HepG2 (cell line): ENCODE measurements at regions not wholly inside any gene's neighbourhood (a gene's known extent, or its start where the extent isn't known, plus 50 kb on each side); places are given as distances from the start of the nearest gene placed in this dataset.

Experiments used
- ATAC-seq: fragments of 200-7000 bp; cut with Tn5 transposase; 3 replicates; pipeline ENCODE4 v1.9.1; 2020; ENCODE audit warnings: mild to moderate bottlenecking, moderate library complexity
- BruUV-seq: library from RNA; stranded (reverse); fragments of 400-500 nt; replicated peaks from 2 replicates; lab custom pipeline; 2021; lab: Mats Ljungman, UMichigan
- CTCF ChIA-PET: fragments of 300-600 bp; formaldehyde crosslinking; extraction: SDS; loops from one replicate; lab custom pipeline; 2021; ENCODE audit warnings: low total read pairs, inconsistent platforms, low intra/inter-chr PET ratio; lab: Yijun Ruan, JAX
- POLR2A ChIA-PET: fragments of 350-600 bp; sonication (Branson Sonifier 250); formaldehyde crosslinking; loops from one replicate; lab custom pipeline; 2020; ENCODE audit warnings: antibody characterized with exemption, inconsistent platforms; lab: Yijun Ruan, JAX
- DNase-seq: peaks from one replicate; pipeline ENCODE4 v3.0.0-alpha.2; 2015; ENCODE audit warnings: low spot score
- FAIRE-seq: peaks from 3 replicates; lab custom pipeline; 2011; peaks lifted over from hg19 to GRCh38; lab: Jason Lieb, UNC
- H2AFZ ChIP-seq: one replicate; pipeline ENCODE4 v1.6.1; 2011; ENCODE audit warnings: low read length, inconsistent platforms
- H3K27ac ChIP-seq: fragments of 300-600 bp; 3 replicates; pipeline ENCODE4 v1.8.0; 2011; ENCODE audit warnings: mixed run types, mild to moderate bottlenecking, mixed read lengths, low read length, inconsistent platforms; ENCODE audit not compliant: insufficient read depth; ENCODE audit errors: extremely low read length
- H3K27me3 ChIP-seq, 2 experiments: fragments of 200-600 bp in 1 of 2; 2 replicates in 1 of 2; 3 replicates in 1 of 2; pipeline versions ENCODE4 v1.6.0 to v1.8.0; 2011; ENCODE audit warnings: low read length in 2 of 2, mild to moderate bottlenecking in 2 of 2, moderate library complexity in 2 of 2, inconsistent platforms in 1 of 2; ENCODE audit not compliant: insufficient read depth in 2 of 2, control insufficient read depth in 1 of 2
- H3K36me3 ChIP-seq, 2 experiments: fragments of 200-600 bp in 1 of 2; replicated peaks in 1 of 2; 2 replicates in 1 of 2; 3 replicates in 1 of 2; pipeline versions ENCODE4 v1.5.1 to v1.8.0; 2011; ENCODE audit warnings: low read length in 2 of 2, inconsistent platforms in 1 of 2; ENCODE audit not compliant: insufficient read depth in 2 of 2, control insufficient read depth in 1 of 2
- H3K4me1 ChIP-seq: 2 replicates; pipeline ENCODE4 v1.5.1; 2012; ENCODE audit warnings: low read length, inconsistent platforms; ENCODE audit not compliant: insufficient read depth
- H3K4me2 ChIP-seq: 2 replicates; pipeline ENCODE4 v1.6.0; 2011; ENCODE audit warnings: low read depth, low read length, inconsistent platforms
- H3K4me3 ChIP-seq, 3 experiments: fragments of 200-600 bp in 1 of 3; sonication (generic), shearing (Covaris generic) in 1 of 3; replicated peaks in 1 of 3; 2 replicates each; pipeline ENCODE4 v1.5.1; 2011 to 2016; ENCODE audit warnings: low read length in 3 of 3, inconsistent platforms in 2 of 3, low read depth in 2 of 3, mild to moderate bottlenecking in 2 of 3, control low read depth in 1 of 3, mixed read lengths in 1 of 3; ENCODE audit not compliant: insufficient read depth in 1 of 3
- H3K79me2 ChIP-seq: one replicate; pipeline ENCODE4 v1.6.1; 2011; ENCODE audit warnings: low read length, inconsistent platforms; ENCODE audit not compliant: insufficient read depth
- H3K9ac ChIP-seq: 2 replicates; pipeline ENCODE4 v1.6.0; 2011; ENCODE audit warnings: mild to moderate bottlenecking, low read depth, low read length, inconsistent platforms; ENCODE audit not compliant: insufficient read depth
- H3K9me3 ChIP-seq: 2 replicates; pipeline ENCODE4 v1.5.1; 2012; ENCODE audit warnings: mild to moderate bottlenecking, low read length
- H4K20me1 ChIP-seq: 2 replicates; pipeline ENCODE4 v1.6.0; 2011; ENCODE audit warnings: inconsistent platforms, mild to moderate bottlenecking, low read length, moderate library complexity; ENCODE audit not compliant: insufficient read depth
- CEBPB ChIP-seq: IDR thresholded peaks from 2 replicates; pipeline ENCODE4 v1.6.1; 2011; ENCODE audit warnings: low read depth, low read length, improper control_type of control experiment, borderline replicate concordance
- KMT2B ChIP-seq: IDR thresholded peaks from 2 replicates; pipeline ENCODE4 v1.6.1; 2016; ENCODE audit warnings: missing genetic modification reagents, missing compliant biosample characterization
- RAD21 ChIP-seq: fragments of 450-650 bp; formaldehyde crosslinking; IDR thresholded peaks from 2 replicates; pipeline ENCODE4 v1.5.0; 2020; ENCODE audit warnings: mild to moderate bottlenecking
- WGBS: methylation state at CpG from one replicate; pipeline ENCODE4 v1.1.6; 2017; ENCODE audit warnings: low lambda C conversion rate; 5-methylcytosine and 5-hydroxymethylcytosine counted together
- in situ Hi-C: cut with HindIII; loops from 2 replicates; pipeline ENCODE4 v1.10.0; 2017; ENCODE audit warnings: low pct_unique_long_range_greater_than_20kb; ENCODE audit not compliant: extremely low pct_ligation_motif_present
- intact Hi-C: fragments of 100-400 bp; cut with micrococcal nuclease; formaldehyde crosslinking; loops from one replicate; pipeline ENCODE4 v1.10.0; 2022; ENCODE audit not compliant: unreplicated experiment

- H3K27ac ChIP-seq = no peak overlapping the region
- BruUV-seq = no TSS peak
- no peak overlapping the region for H2AFZ ChIP-seq
- TF ChIP-seq KMT2B (CRISPR knock-in tag) = no peak
- no peaks in the 10 kb centered on the region for H4K20me1 ChIP-seq
- ChIA-PET CTCF (no interaction called here), POLR2A (no interaction called here)
- H3K4me1 ChIP-seq = no peaks in the 10 kb centered on the region
- H3K9me3 ChIP-seq = no peaks in the 10 kb centered on the region
- intact Hi-C loops (no loop called here), in situ Hi-C loops (no loop called here)
- no peak for FAIRE-seq
- no peaks in the 10 kb centered on the region; a peak in 1 of 5 replicates for H3K27me3 ChIP-seq
- no peak for ATAC-seq
- H3K9ac ChIP-seq = no peak overlapping the region
- H3K4me3 ChIP-seq = no peak overlapping the region
- no peak overlapping the region for H3K4me2 ChIP-seq
- H3K36me3 ChIP-seq = no peaks in the 10 kb centered on the region
- DNase-seq = no peak
- WGBS = 30% methylated on average over 2 of the region's 2 CpGs
- no peaks in the 10 kb centered on the region for H3K79me2 ChIP-seq
Measured at GRCh38 chr4:135834471-135834870, 1632.9 kb upstream of the PABPC4L start.

GRCh38 chr4:135833529-135833928 is 1631.9 kb upstream of the PABPC4L start:
- Histone ChIP-seq H3K27me3 (no peaks in the 10 kb centered on the region; a peak in 1 of 5 replicates), H4K20me1 (no peaks in the 10 kb centered on the region), H3K4me3 (no peak overlapping the region), H3K4me2 (no peak overlapping the region), H2AFZ (peak overlapping the region; percentile 27), H3K27ac (no peak overlapping the region), H3K79me2 (no peaks in the 10 kb centered on the region), H3K9ac (no peak overlapping the region), H3K36me3 (no peaks in the 10 kb centered on the region), H3K4me1 (no peaks in the 10 kb centered on the region), H3K9me3 (no peaks in the 10 kb centered on the region)
- CTCF ChIA-PET = no interaction called here
- FAIRE-seq = no peak
- in situ Hi-C loops = no loop called here
- no peak for TF ChIP-seq RAD21 (CRISPR knock-in tag)
- peak; percentile 29; the same call in 1 of the 2 replicates for TF ChIP-seq CEBPB
- intact Hi-C loops = no loop called here
- DNase-seq = no peak
- whole genome bisulfite sequencing = 3% methylated on average over 1 of the region's 1 CpG
- POLR2A ChIA-PET = no interaction called here
- ATAC-seq = no peak
- BruUV-seq = no TSS peak
